HG02973 (cell line): ENCODE measurements at regions not wholly inside any gene's neighbourhood (a gene's known extent, or its start where the extent isn't known, plus 50 kb on each side); places are given as distances from the start of the nearest gene placed in this dataset.

ENCODE experiments used
- ATAC-seq: cut with Tn5 transposase; IDR thresholded peaks from one replicate; pipeline ENCODE4 v1.9.1; 2021; ENCODE audit warnings: moderate library complexity; ENCODE audit not compliant: unreplicated experiment

- ATAC-seq = no peak
Observed at GRCh38 chr22:48850658-48851287, 976.9 kb downstream of the BRD1 start.

GRCh38 chr22:48849963-48850657 is 977.6 kb downstream of the BRD1 start:
- no peak for ATAC-seq

GRCh38 chr22:48849219-48849912 is 978.3 kb downstream of the BRD1 start:
- no peak for ATAC-seq

- no peak for ATAC-seq
Observed at GRCh38 chr22:48846200-48846599, 981.5 kb downstream of the BRD1 start.

GRCh38 chr22:48845356-48845936 is 982.2 kb downstream of the BRD1 start:
- ATAC-seq = no peak

- ATAC-seq = no peak
Observed at GRCh38 chr22:48844056-48844675, 983.5 kb downstream of the BRD1 start.

- no peak for ATAC-seq
Observed at GRCh38 chr22:48843640-48844039, 984.0 kb downstream of the BRD1 start.

- ATAC-seq = no peak
Observed at GRCh38 chr22:48842976-48843375, 984.7 kb downstream of the BRD1 start.

GRCh38 chr22:48842583-48842945 is 985.1 kb downstream of the BRD1 start:
- no peak for ATAC-seq

GRCh38 chr22:48841881-48842582 is 985.6 kb downstream of the BRD1 start:
- ATAC-seq = no peak

- ATAC-seq = no peak
Observed at GRCh38 chr22:48840112-48840949, 987.3 kb downstream of the BRD1 start.

GRCh38 chr22:48838846-48839730 is 988.6 kb downstream of the BRD1 start:
- ATAC-seq = no peak

- no peak for ATAC-seq
Observed at GRCh38 chr22:48838376-48838775, 989.3 kb downstream of the BRD1 start.

- no peak for ATAC-seq
Observed at GRCh38 chr22:48837341-48837935, 990.2 kb downstream of the BRD1 start.

- no peak for ATAC-seq
Observed at GRCh38 chr22:48836673-48837340, 990.9 kb downstream of the BRD1 start.

- ATAC-seq = no peak
Observed at GRCh38 chr22:48835857-48836672, 991.6 kb downstream of the BRD1 start.

- no peak for ATAC-seq
Observed at GRCh38 chr22:48835364-48835763, 992.3 kb downstream of the BRD1 start.
